ENCODE measurements at regions not wholly inside any gene's neighbourhood (a gene's known extent, or its start where the extent isn't known, plus 50 kb on each side); places are given as distances from the start of the nearest gene placed in this dataset.

DNA sequence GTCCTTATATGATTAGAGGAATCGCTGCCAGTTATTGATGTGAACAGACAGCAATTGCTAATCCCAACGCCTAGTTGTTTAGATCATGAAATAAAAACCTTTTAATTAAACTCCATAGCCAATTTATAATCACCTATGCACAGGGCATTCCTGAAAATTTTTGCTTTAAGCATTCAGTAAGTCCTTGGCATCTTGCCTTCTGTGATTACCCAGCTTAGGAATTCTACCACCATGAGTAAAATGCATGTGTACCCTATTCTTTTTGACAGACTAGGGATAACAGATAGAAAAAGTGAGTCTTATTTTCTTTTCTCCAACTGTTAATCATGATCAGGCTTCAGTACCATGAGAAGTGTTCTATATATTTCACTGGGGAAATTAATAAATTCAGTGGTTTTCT lies 995.3 kb upstream of the GRIA3 start:
- H4K20me1 ChIP-seq (ENCODE audit: insufficient read depth, low read length) = no peaks in the 10 kb centered on the region
- no peak overlapping the region for H3K27ac ChIP-seq (ENCODE audit: low read length)
- no peak overlapping the region for H3K4me3 ChIP-seq (ENCODE audit: low read length)
- no peak for DNase-seq
- no peaks in the 10 kb centered on the region for H3K9me3 ChIP-seq (replicated peaks; ENCODE audit: insufficient read depth, low read length)
- no peaks in the 10 kb centered on the region for H3K27me3 ChIP-seq (replicated peaks; ENCODE audit: insufficient read depth, low read length)
- TF ChIP-seq EZH2 (optimal IDR thresholded peaks at IDR 0.05; ENCODE audit: low read depth, low read length) (no peak), EZH2phosphoT487 (IDR thresholded peaks at IDR 0.05; ENCODE audit: low read length) (no peak)
- TF ChIP-seq, protein P1, sequence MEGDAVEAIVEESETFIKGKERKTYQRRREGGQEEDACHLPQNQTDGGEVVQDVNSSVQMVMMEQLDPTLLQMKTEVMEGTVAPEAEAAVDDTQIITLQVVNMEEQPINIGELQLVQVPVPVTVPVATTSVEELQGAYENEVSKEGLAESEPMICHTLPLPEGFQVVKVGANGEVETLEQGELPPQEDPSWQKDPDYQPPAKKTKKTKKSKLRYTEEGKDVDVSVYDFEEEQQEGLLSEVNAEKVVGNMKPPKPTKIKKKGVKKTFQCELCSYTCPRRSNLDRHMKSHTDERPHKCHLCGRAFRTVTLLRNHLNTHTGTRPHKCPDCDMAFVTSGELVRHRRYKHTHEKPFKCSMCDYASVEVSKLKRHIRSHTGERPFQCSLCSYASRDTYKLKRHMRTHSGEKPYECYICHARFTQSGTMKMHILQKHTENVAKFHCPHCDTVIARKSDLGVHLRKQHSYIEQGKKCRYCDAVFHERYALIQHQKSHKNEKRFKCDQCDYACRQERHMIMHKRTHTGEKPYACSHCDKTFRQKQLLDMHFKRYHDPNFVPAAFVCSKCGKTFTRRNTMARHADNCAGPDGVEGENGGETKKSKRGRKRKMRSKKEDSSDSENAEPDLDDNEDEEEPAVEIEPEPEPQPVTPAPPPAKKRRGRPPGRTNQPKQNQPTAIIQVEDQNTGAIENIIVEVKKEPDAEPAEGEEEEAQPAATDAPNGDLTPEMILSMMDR (IDR thresholded peaks at IDR 0.05; ENCODE audit: low read length) = no peak
- no peaks in the 10 kb centered on the region for H3K79me2 ChIP-seq (ENCODE audit: low read length)
- no peaks in the 10 kb centered on the region for H3F3A ChIP-seq (ENCODE audit: insufficient read depth, low read length)
- H3K9ac ChIP-seq (ENCODE audit: low read length) = no peak overlapping the region
- no peaks in the 10 kb centered on the region for H3K36me3 ChIP-seq (replicated peaks; ENCODE audit: insufficient read depth, low read length)
- no peak overlapping the region for H2AFZ ChIP-seq (ENCODE audit: low read length)
- no peaks in the 10 kb centered on the region for H3K9me2 ChIP-seq (replicated peaks; ENCODE audit: insufficient read depth, low read length)
- no peak overlapping the region for H3K4me2 ChIP-seq (ENCODE audit: low read depth, low read length)
- H3K4me1 ChIP-seq (ENCODE audit: low read length) = no peaks in the 10 kb centered on the region

DNA sequence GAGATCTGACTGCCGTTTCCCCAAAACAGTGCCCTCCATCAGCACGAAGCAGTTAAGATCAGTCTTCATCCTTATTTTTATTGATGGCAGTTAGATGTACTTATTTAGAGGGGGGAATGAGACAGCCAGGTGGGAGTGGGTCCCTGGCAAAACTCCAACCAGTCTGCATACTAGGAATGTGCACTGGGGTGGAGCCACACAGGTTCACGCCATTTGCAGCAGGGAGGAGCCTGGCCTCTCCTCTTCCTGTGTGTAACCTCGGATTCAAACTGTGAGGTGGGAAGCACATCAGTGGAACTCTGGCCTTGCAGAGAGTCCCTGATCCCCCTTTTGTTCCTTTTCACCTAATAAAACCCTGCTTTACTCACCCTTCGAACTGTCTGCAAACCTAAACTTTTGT lies 987.7 kb upstream of the GRIA3 start:
- Histone ChIP-seq H3K79me2 (ENCODE audit: low read length) (no peaks in the 10 kb centered on the region), H3K9ac (ENCODE audit: low read length) (no peak overlapping the region), H3K4me1 (ENCODE audit: low read length) (no peaks in the 10 kb centered on the region), H4K20me1 (ENCODE audit: insufficient read depth, low read length) (no peaks in the 10 kb centered on the region), H3K27ac (ENCODE audit: low read length) (no peak overlapping the region), H3K9me2 (replicated peaks; ENCODE audit: insufficient read depth, low read length) (no peaks in the 10 kb centered on the region), H3K36me3 (replicated peaks; ENCODE audit: insufficient read depth, low read length) (no peaks in the 10 kb centered on the region), H3F3A (ENCODE audit: insufficient read depth, low read length) (no peaks in the 10 kb centered on the region), H3K9me3 (replicated peaks; ENCODE audit: insufficient read depth, low read length) (no peaks in the 10 kb centered on the region), H2AFZ (ENCODE audit: low read length) (no peak overlapping the region), H3K4me2 (ENCODE audit: low read depth, low read length) (no peak overlapping the region), H3K27me3 (replicated peaks; ENCODE audit: insufficient read depth, low read length) (no peaks in the 10 kb centered on the region), H3K4me3 (ENCODE audit: low read length) (no peak overlapping the region)
- no peak for DNase-seq
- TF ChIP-seq, protein P1 (IDR thresholded peaks at IDR 0.05; ENCODE audit: low read length) = no peak
- TF ChIP-seq EZH2 (optimal IDR thresholded peaks at IDR 0.05; ENCODE audit: low read depth, low read length) (no peak), EZH2phosphoT487 (IDR thresholded peaks at IDR 0.05; ENCODE audit: low read length) (no peak)

- Histone ChIP-seq H3K9ac (ENCODE audit: low read length) (no peak overlapping the region), H3K36me3 (replicated peaks; ENCODE audit: insufficient read depth, low read length) (no peaks in the 10 kb centered on the region), H3K4me3 (ENCODE audit: low read length) (no peak overlapping the region), H3K27me3 (replicated peaks; ENCODE audit: insufficient read depth, low read length) (no peaks in the 10 kb centered on the region), H3K4me2 (ENCODE audit: low read depth, low read length) (no peak overlapping the region), H4K20me1 (ENCODE audit: insufficient read depth, low read length) (no peaks in the 10 kb centered on the region), H3K9me3 (replicated peaks; ENCODE audit: insufficient read depth, low read length) (no peaks in the 10 kb centered on the region), H3K9me2 (replicated peaks; ENCODE audit: insufficient read depth, low read length) (no peaks in the 10 kb centered on the region), H3F3A (ENCODE audit: insufficient read depth, low read length) (no peaks in the 10 kb centered on the region), H3K27ac (ENCODE audit: low read length) (no peak overlapping the region), H3K79me2 (ENCODE audit: low read length) (no peaks in the 10 kb centered on the region), H2AFZ (ENCODE audit: low read length) (no peak overlapping the region), H3K4me1 (ENCODE audit: low read length) (no peaks in the 10 kb centered on the region)
- no peak for DNase-seq
- no peak for TF ChIP-seq EZH2 (optimal IDR thresholded peaks at IDR 0.05; ENCODE audit: low read depth, low read length)
- TF ChIP-seq, protein P1 (IDR thresholded peaks at IDR 0.05; ENCODE audit: low read length) = no peak
- no peak for TF ChIP-seq EZH2phosphoT487 (IDR thresholded peaks at IDR 0.05; ENCODE audit: low read length)
Observed at GRCh38 chrX:122203399-122203798, 980.7 kb upstream of the GRIA3 start.
